Activated naive CD4-positive, alpha-beta T cell treated with anti-CD3 and anti-CD28 coated beads, Interleukin-2, amount 50 U/mL, for 72 hours (primary cell): ENCODE measurements at regions not wholly inside any gene's neighbourhood (a gene's known extent, or its start where the extent isn't known, plus 50 kb on each side); places are given as distances from the start of the nearest gene placed in this dataset.
"Not testable (repeated sequence)": the region's sequence is repeated elsewhere in the genome, so short reads cannot be mapped to it uniquely, and the experiment has no call there.

ENCODE experiments used
- ATAC-seq, 2 donors: fragments of 150-1000 bp; cut with Tn5 transposase; 2 replicates each; pipeline ENCODE4 v1.10.0; 2021; ENCODE audit warnings: mild to moderate bottlenecking in 2 of 2, moderate library complexity in 2 of 2
- DNase-seq, 2 donors: peaks; one replicate each; pipeline ENCODE4 v3.0.0; 2021 to 2022; ENCODE audit warnings: low spot score in 2 of 2
- H3K27ac Mint-ChIP-seq, 2 donors: one replicate each; pipeline ENCODE4 v1.8.0; 2022; ENCODE audit warnings: mild to moderate bottlenecking in 2 of 2, mixed read lengths in 2 of 2
- H3K36me3 Mint-ChIP-seq, 2 donors: one replicate each; pipeline ENCODE4 v1.8.0; 2022; ENCODE audit warnings: mixed read lengths in 2 of 2
- H3K9me3 Mint-ChIP-seq, 2 donors: one replicate each; pipeline ENCODE4 v1.8.0; 2022; ENCODE audit warnings: mixed read lengths in 2 of 2

GRCh38 chr14:105768039-105768438 is 241.7 kb downstream of the TMEM121 start:
- not testable (repeated sequence) for DNase-seq, H3K36me3 Mint-ChIP-seq, H3K9me3 Mint-ChIP-seq, H3K27ac Mint-ChIP-seq, ATAC-seq

- H3K36me3 Mint-ChIP-seq, H3K9me3 Mint-ChIP-seq, H3K27ac Mint-ChIP-seq, ATAC-seq, DNase-seq: not testable (repeated sequence)
Observed at GRCh38 chr14:105769061-105769730, 242.8 kb downstream of the TMEM121 start.

GRCh38 chr14:105770619-105771216 is 244.3 kb downstream of the TMEM121 start:
- H3K27ac Mint-ChIP-seq, H3K36me3 Mint-ChIP-seq, ATAC-seq, DNase-seq, H3K9me3 Mint-ChIP-seq: not testable (repeated sequence)

GRCh38 chr14:105771261-105772226 is 245.2 kb downstream of the TMEM121 start:
- not testable (repeated sequence) for DNase-seq, H3K36me3 Mint-ChIP-seq, H3K9me3 Mint-ChIP-seq, H3K27ac Mint-ChIP-seq
- ATAC-seq, result peak in 1 of 2 donors; percentile 18

- H3K9me3 Mint-ChIP-seq, H3K36me3 Mint-ChIP-seq, DNase-seq, ATAC-seq: not testable (repeated sequence)
- H3K27ac Mint-ChIP-seq, result peak overlapping the region in 1 of 2 donors; percentile 66
Observed at GRCh38 chr14:105772710-105773250, 246.4 kb downstream of the TMEM121 start.

- DNase-seq (no peak), ATAC-seq (no peak)
- peak overlapping the region in 1 of 2 donors; percentile 66 for H3K27ac Mint-ChIP-seq
- peaks cover 0 to 12% of the 10 kb centered on the region in 2 donors for H3K9me3 Mint-ChIP-seq
- peaks cover 0 to 6% of the 10 kb centered on the region in 2 donors for H3K36me3 Mint-ChIP-seq
Observed at GRCh38 chr14:105773584-105773983, 247.2 kb downstream of the TMEM121 start.

GRCh38 chr14:105774001-105774400 is 247.6 kb downstream of the TMEM121 start:
- ATAC-seq, result no peak
- no peak for DNase-seq
- Mint-ChIP-seq H3K9me3 (peaks cover 0 to 13% of the 10 kb centered on the region in 2 donors), H3K36me3 (peaks cover 0 to 9% of the 10 kb centered on the region in 2 donors), H3K27ac (peak overlapping the region; percentile 35 to 44)

- not testable (repeated sequence) for DNase-seq, ATAC-seq, H3K36me3 Mint-ChIP-seq
- Mint-ChIP-seq H3K27ac (peak overlapping the region in 1 of 2 donors; percentile 50), H3K9me3 (peaks cover 5 to 18% of the 10 kb centered on the region in 2 donors)
Observed at GRCh38 chr14:105774585-105775348, 248.4 kb downstream of the TMEM121 start.

GRCh38 chr14:105775349-105775923 is 249.1 kb downstream of the TMEM121 start:
- peak overlapping the region; percentile 36 to 50 for H3K27ac Mint-ChIP-seq
- peak; percentile 14 to 44 for ATAC-seq
- peaks cover 6 to 12% of the 10 kb centered on the region in 2 donors for H3K36me3 Mint-ChIP-seq
- peaks cover 7 to 23% of the 10 kb centered on the region in 2 donors for H3K9me3 Mint-ChIP-seq
- DNase-seq, result not testable (repeated sequence)

GRCh38 chr14:105776112-105776511 is 249.7 kb downstream of the TMEM121 start:
- Mint-ChIP-seq H3K27ac (peak overlapping the region in 1 of 2 donors; percentile 36), H3K9me3 (peaks cover 8 to 28% of the 10 kb centered on the region in 2 donors), H3K36me3 (peaks cover 6 to 15% of the 10 kb centered on the region in 2 donors)
- not testable (repeated sequence) for DNase-seq, ATAC-seq

GRCh38 chr14:105776924-105777323 is 250.5 kb downstream of the TMEM121 start:
- Mint-ChIP-seq H3K9me3 (peaks cover 13 to 33% of the 10 kb centered on the region in 2 donors), H3K36me3 (peaks cover 6 to 15% of the 10 kb centered on the region in 2 donors), H3K27ac (no peak overlapping the region)
- no peak for DNase-seq
- ATAC-seq, result no peak

GRCh38 chr14:105783707-105784106 is 257.3 kb downstream of the TMEM121 start:
- Mint-ChIP-seq H3K36me3 (peaks cover 6 to 8% of the 10 kb centered on the region in 2 donors), H3K9me3 (peaks cover 13 to 24% of the 10 kb centered on the region in 2 donors), H3K27ac (no peak overlapping the region)
- no peak for ATAC-seq
- DNase-seq, result no peak

GRCh38 chr14:105793836-105794235 is 267.5 kb downstream of the TMEM121 start:
- Mint-ChIP-seq H3K9me3 (no peaks in the 10 kb centered on the region), H3K36me3 (no peaks in the 10 kb centered on the region), H3K27ac (no peak overlapping the region)
- ATAC-seq (no peak), DNase-seq (no peak)

- DNase-seq (no peak), ATAC-seq (no peak)
- Mint-ChIP-seq H3K36me3 (peaks cover 0 to 8% of the 10 kb centered on the region in 2 donors), H3K9me3 (peaks cover 0 to 10% of the 10 kb centered on the region in 2 donors), H3K27ac (no peak overlapping the region)
Observed at GRCh38 chr14:105797546-105797945, 271.2 kb downstream of the TMEM121 start.

- Mint-ChIP-seq H3K27ac (no peak overlapping the region), H3K9me3 (peaks cover 0 to 25% of the 10 kb centered on the region in 2 donors), H3K36me3 (peaks cover 0 to 12% of the 10 kb centered on the region in 2 donors)
- DNase-seq (no peak), ATAC-seq (no peak)
Observed at GRCh38 chr14:105805701-105806100, 279.3 kb downstream of the TMEM121 start.
